GM19438 (cell line): ENCODE measurements at regions not wholly inside any gene's neighbourhood (a gene's known extent, or its start where the extent isn't known, plus 50 kb on each side); places are given as distances from the start of the nearest gene placed in this dataset.

Experiments used
- ATAC-seq: cut with Tn5 transposase; IDR thresholded peaks from one replicate; pipeline ENCODE4 v1.9.1; 2021; ENCODE audit warnings: low read depth; ENCODE audit not compliant: unreplicated experiment

DNA sequence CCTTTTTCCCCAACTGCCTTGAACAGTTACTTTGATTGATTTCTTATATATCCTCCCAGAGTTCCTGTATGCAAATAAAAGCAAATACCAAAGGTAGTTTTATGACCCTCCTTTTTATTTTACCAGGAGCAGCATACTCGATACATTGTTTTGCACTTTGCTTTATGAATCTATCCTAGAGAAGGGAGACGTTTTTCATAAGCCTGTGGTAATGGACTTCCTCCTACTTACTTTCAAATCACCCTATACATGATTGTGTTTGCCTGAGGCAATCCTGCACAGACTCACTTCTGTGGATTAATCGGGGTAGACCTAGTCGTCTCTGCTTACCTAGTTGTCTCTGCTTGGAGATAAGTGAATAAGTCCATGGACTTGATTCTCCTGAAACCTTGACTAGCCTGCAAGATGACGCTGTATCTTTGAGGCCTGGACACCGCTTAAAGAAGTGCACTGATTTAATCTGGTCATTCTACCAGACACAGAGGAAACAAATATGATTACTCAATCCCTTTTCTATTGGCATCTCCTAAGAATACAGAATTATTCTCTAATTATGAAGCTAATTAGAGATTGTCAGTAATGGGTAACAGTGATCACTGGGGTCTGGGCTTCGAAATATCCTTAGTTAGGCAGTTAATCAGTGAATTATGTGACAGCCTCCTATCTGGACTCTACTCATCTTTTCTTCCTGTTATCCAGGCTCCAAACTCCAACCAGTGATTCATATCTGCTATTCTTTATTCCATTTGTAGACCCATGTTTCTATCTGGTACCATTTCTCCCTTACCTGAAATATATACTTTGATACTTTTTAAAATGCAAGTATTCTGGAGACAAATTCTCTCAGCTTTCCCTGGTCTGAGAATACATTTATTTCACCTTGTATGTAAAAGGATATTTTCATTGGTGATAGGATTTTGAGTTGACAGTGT, 447.4 kb upstream of the TRIB2 start:
- no peak for ATAC-seq

DNA sequence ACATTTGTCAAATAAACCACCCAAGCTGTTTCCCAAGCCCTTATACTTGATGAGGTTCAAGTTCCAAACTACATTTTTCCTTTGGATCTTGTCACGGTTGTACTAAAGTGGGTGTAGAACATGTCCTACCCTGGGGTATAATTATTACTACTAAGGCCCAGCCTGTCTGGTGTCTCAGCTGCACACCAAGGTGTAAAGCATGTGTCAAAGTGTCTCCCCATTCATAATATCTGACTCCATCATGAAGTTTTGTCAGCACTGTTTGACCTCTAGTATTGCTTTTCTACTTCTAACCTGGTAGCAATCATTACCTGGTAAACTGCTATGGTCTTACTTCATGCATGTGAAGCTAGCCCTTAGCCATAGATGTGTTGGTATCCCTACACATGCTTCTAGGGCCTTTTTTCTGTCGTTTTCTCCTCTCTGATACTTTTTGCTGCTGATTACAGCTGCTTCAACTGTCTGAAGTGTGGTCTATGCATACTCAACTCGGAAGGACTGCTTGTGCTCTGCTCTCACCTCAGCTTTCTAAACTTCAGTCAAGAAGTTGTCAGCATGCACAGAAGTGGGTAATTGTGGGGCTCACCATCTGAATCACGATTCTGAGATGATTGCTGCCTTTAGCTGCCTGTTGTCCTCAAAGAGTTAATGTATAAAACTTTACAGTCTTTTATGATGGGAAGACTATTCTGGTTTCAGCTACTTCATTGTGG, 445.7 kb upstream of the TRIB2 start:
- ATAC-seq, result peak; percentile 54

DNA sequence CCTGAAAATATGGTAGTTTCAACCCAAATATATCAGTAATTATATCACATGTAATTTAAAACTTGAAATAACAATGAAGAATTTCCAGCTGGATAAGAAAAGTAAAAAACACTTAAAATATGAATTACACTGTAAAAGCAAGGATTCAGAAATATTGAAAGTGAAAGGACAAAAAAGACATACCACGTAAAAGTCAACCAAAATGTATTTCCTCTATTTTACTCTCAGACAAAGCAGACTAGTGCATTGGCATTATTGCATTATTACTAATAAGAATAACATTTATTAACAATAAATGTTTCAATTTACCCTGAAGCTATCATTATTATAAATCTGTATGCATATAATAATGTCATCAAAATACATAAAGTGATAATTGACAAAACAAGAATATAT, 445.1 kb upstream of the TRIB2 start:
- peak; percentile 51 for ATAC-seq

DNA sequence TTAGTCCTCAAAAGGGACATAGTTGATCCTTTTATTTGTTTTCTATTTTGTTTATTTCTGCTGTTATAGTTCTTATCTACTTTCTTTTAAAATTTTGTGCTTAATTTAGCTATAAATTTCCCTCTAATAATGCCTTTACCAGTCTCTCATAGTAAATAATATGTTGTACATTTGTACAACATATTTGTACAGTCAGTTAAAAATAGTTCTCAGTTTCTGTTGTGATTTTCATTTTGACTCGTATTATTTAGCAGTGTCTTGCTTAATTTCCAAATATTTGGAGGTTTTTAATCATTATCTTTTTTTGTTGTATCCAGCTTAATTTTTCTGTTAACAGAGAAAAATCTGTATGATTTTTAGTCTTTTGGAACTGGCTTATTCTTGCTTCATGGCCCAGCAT, 443.6 kb upstream of the TRIB2 start:
- no peak for ATAC-seq

DNA sequence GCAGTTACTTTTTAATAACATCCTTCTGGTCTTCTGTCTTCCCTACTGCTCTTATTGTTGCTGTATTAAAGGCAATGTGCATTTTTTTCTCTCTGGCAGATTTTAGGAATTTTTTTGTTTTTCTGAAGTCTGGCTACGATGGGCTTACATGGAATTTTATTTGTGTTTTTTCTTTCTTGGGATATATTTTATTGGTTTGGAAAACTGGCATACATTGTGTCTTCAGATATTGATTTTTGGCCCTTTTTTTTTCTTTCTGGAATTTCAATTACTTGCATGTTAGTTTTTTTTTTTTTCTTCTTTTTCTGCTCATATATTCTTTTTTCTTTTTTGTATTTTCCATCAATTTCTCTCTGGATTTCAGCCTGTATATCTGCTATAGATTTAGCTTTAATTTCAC, 442.1 kb upstream of the TRIB2 start:
- no peak for ATAC-seq

DNA sequence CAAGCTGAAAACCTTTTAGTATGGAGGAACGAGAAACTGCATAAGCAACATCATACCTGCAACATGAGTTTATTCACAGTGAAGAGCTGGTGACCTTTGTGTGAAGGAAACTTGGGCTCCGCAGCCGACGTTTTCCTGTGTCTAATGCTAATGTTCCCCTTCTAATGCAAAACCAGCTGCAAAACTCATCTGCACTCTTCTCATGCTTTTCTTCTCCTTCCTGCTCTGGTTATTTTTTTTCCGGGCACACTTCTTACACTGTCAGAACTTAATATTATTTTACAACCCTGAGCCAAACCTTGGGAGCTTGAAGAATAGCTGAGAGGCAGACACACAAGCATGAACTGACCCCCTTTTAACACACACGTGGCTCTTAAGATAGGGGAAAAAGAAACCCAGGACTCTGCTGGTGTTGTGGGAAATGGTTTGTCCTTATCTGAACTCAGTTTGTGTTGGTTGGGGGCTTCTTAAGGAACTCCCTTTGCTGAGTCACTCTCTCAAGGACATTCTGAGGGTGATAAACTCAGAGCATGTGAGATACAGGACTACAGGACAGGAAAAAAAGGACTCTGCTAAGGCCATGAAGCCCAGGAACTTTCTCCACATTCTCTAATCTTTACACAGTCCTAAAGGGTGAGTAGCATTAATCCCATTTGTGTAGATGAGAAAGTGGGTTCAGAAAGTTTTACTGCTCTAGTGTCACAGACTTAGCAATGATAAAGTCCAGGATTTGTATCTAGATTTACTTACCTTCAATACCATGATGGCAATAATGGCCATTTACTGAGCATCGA, 439.3 kb upstream of the TRIB2 start:
- ATAC-seq, result no peak

DNA sequence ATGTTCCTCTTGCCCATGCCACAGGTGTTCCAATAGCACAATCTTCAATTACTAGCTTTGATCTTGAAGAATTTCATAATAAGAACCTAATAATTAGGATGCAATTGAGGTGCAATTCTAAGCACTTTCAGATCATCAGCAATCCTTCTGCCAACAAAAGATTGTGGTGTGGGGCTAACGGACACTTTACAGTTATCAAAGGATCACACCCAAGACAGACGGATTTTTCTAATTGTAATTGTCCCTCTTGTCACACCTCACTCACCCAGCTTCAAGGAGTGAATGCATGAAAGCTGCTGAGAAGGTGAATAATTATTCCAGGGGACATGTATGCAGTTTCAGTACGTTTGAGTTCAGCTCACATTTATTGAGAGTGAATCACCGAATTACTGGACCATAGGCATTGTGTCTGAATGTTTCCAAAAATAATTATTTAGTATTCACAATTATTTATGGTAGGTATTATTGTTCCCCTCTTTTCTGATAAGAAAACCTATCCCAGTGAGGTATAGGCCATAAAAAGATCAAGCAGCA, 438.5 kb upstream of the TRIB2 start:
- no peak for ATAC-seq

DNA sequence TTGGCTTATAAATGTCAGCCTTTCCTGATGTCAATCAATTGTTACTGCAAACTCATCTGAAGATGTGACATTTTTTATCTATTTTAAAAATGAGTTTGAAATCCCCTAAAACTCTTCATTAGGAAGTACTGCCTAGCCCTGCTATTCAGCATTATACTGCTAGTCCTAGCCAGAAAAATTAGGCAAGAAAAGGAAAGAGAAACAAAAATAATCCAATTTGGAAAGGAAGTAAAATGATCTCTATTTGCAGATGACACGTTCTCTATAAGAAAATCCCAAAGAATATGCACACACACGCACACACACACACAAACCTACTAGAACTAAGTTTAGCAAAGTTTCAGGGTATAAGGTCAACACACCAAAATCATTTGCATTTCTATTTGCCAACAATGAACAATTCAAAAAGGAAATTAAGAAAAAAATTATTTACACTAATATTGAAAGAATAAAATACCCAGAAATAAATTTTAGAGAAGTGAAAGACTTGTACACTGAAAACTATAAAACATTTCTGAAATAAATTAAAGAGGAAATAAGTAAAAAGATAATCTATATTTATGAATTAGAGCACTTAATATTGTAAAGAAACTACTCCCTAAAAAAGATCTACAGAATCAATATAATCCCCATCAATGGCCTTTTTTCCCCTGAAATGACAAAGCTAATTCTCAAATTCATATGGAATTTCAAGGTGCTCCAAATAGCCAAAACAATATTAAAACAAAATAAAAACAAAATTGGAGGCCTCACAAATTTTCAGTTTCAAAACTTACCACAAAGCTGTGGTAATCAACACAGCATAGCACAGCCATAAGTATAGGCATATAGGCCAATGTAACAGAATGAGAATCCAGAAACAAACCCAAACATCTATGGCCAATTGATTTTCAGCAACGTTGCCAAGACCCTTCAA, 433.7 kb upstream of the TRIB2 start:
- ATAC-seq, result no peak

DNA sequence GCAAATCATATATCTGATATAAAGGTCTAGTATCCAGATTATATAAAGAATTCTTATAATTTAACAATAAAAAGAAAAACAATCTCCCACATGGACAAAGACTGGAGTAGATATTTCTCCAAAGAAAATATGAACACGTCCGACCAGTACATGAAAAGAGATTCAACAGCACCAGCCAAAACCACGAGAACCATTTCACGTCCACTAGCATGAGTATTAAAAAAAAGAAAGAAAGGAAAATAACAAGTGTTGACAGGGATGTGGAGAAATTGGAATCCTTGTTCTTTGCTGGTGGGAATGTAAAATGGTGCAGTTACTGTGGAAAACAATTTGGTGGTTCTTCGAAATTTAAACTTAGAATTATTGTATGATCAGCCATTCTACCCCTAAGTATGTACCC, 432.7 kb upstream of the TRIB2 start:
- ATAC-seq, result no peak

DNA sequence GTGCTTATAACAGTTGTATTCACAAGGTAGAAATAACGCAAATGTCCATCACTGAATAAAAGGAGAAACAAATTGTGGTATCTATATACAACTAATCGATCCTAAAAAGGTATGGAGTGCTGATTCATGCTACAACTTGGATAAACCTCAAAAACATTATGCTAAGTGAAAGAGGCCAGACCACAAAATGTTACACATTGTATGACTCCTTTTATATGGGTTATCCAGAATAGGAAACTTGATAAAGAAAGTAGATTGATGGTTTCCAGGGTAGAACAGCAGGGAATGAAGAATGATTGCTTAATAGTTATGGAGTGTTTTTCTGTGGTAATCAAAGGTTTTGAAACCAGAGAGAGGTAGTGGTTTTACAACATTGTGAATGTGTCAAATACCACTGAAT, 432.2 kb upstream of the TRIB2 start:
- no peak for ATAC-seq

DNA sequence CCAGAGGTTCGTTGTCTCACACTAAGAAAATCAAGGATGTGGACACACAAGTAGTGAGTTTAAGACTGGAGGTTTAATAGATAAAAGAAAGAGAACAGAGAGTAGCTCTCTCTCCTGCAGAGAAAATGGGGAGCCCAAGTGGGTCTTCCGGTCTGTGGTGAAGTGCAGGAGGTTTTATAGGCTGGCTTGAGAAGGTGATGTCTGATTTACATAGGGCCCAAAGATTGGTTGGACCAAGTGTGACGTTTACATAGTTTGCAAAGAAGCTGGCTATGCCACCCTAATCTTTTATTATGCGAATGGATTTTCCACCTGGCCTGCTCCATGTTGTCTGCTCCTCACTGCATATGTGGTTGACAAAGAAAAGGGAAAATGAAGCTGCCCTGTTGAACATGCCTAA, 430.4 kb upstream of the TRIB2 start:
- no peak for ATAC-seq

DNA sequence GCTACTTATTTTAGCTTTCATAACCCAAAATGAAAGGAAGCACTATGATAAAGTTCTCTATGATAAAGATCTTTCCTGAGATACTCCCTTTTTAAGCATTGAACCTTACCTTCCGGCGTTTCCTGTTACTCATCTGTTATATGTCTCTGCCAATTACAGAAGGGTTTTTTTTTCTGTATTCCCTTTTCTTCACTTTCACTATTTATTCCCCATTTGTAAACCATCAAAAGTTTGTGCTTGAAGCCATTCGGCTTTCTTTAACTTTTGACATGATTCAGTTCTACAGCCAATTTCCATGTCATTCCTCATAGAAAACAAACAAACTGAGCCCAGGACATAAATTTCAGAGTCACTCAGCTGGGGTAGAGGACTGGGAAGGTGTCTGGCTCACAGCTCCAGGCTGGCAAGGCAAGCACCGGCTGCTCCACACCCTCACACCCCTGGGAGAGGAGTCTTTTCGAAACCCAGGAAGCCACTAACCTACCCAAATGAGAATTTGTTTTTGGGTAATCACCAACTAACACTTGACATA, 429.4 kb upstream of the TRIB2 start:
- ATAC-seq, result peak; percentile 53

DNA sequence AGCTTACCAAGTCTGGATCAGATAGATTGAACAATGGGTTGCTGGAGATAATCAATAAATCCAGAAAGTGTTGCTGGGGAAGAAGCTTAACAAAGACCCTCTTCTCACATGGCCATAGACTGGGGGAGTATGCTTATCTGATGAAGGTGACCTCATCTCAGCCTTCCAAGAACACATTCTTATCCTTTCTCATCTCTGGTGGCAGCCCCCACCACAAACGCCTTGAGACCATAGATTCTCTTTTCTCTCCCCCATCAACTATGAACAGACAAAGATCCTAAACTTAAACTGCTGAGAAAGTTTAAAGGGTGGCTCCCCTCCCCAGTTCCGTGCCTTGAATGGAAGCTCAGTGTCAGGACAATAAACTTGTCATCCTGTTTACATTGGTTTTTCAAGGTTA, 428.7 kb upstream of the TRIB2 start:
- no peak for ATAC-seq

DNA sequence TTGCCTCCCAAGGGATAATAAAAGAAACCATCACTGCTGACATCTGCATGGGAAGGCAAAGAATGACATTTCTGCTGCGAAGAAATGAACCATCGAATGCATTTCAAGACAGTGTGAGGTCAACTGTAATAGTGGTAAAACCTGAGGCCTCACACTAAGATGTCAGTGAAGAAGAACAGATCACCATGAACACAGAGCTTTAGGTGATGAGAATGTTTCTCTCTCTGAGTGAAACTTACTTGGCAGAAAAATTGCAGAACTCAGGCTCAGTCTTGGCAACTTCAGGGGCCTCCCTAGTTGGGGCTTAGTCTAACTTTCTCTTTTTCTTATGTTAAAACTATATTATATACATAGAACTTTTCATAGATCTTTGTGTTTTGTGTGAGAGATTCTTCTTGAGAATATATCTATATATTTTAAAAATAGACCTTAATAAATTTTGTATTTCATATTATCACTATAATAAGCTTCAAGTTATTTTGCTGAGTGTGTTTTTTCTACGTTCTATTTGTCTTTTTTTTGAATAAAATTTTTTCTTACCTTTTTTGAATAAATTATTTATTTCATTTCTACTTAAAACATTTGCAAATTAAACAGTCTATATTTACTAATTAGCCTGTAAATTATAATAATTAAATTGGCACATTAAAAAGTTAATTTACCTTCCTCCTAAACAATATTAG, 427.5 kb upstream of the TRIB2 start:
- no peak for ATAC-seq

DNA sequence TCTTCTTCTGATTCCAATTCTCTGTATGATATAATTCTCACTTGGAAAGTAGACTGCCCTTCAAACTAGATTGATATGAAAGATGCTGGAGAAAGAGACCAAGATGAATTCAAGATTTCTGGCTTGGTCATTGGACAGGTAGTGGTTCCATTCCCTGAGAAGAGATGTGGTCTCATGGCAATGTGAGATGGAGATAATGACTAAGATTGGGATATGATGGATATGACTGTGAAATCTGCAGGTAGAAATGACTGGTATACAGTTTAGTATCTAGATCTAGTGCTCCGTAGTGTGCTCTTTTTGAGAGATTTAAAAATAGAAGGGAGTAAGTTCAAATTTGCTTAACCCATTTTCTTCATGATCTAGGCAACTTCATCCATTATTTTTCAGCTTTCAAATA, 425.4 kb upstream of the TRIB2 start:
- no peak for ATAC-seq

DNA sequence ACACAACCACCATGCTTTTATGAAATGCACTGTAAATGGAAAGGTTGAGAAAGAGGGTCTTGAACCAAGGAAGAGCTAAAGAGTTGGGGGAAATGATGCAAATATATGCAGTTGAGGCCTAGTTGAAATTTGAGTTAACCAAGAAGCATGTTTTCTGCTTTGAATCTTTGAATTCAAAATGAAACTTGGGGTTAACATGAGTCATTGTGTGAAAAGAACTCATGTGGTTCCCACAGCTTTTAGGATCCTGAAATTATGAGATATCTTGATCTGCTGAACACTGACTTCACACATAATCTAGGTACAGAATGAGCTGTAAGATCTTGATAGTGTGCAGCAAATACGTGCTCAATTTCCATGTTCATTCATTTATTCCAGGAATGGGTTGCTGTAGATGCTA, 422.9 kb upstream of the TRIB2 start:
- peak; percentile 90 for ATAC-seq

DNA sequence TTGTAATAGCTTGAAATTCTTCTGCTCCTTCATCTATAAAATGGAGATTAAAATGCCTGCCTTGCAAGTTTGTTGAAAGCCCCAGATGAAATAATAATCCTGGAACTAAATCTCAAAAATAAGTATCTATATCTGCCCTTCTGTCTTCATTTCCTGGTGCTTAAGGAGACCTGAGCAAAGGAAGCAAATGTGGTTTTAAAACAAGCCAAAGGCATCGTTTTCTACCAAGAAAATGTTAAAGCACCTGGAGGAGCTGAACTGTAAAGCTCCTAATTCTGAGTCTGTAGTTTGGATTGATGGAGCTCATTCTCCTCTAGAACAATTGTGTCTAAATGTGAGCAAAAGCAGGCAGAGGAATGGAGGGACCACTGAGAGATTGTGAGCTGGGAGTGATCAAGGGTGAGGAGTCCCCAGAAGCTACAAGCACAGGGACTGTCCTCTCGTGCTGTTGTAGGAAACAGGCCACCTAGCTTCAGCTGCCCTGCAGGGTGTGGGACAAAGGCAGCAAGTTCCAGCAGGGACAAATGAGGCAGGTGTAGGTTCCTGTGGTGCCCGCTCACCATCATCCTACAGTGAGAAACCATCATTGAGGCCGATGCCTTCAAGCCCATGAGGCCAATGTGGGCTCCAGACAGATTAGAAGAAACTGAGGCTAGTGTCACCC, 420.7 kb upstream of the TRIB2 start:
- no peak for ATAC-seq

DNA sequence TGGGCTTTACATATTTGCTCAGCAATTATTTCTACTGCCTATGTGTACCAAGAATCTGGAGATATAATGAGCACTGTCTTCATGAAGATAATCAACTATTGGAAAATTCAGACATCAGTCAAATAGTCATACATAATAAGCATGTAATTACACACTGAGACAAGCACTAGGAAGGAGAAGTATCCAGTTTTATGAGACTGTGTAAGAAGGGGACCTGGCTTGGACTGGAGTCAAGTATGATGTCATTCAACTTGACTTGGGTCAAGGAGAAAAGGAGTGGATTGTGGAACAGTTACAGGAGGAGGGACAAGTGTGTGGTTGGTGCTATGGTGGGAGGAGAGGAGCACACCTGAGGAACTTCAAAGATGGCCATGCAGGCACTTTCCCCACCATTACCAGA, 419.8 kb upstream of the TRIB2 start:
- no peak for ATAC-seq

DNA sequence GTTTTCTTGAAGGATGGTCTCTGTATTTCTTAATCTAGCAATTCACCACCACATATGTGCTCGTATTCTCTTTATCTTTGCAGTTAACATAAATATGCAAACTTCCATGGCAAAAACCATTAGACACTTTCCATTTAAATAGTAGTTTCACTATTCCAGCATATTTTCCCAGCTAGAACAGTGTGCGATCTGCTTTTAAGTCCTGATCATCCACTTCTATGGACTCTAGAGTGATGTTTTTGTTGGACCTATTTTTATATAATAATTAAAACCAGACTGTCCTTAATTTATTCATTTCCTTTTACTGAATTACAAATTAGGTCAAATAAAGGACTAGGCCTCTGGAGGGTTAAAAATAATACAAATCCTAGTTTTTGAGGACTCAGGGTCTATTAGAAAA, 418.4 kb upstream of the TRIB2 start:
- no peak for ATAC-seq
